Stimulated activated memory B cell treated with anti-CD40 and anti-IgM and Interleukin-4, amounts not matched to agents 10 μg/mL and 1 μg/mL and 100 μg/mL, for 72 hours (primary cell): ENCODE measurements at regions not wholly inside any gene's neighbourhood (a gene's known extent, or its start where the extent isn't known, plus 50 kb on each side); places are given as distances from the start of the nearest gene placed in this dataset.
"Not testable (repeated sequence)": the region's sequence is repeated elsewhere in the genome, so short reads cannot be mapped to it uniquely, and the experiment has no call there.

Experiments
- ATAC-seq: fragments of 150-1000 bp; cut with Tn5 transposase; 2 replicates; pipeline ENCODE4 v1.10.0; 2021
- H3K27ac Mint-ChIP-seq: one replicate; pipeline ENCODE4 v1.8.0; 2022; ENCODE audit warnings: mild to moderate bottlenecking, mixed read lengths
- H3K27me3 Mint-ChIP-seq: one replicate; pipeline ENCODE4 v1.8.0; 2022; ENCODE audit warnings: mixed read lengths
- H3K36me3 Mint-ChIP-seq: one replicate; pipeline ENCODE4 v1.8.0; 2022; ENCODE audit warnings: mixed read lengths
- H3K4me1 Mint-ChIP-seq: one replicate; pipeline ENCODE4 v1.8.0; 2022; ENCODE audit warnings: mixed read lengths
- H3K4me3 Mint-ChIP-seq: one replicate; pipeline ENCODE4 v1.8.0; 2022; ENCODE audit warnings: mild to moderate bottlenecking, moderate library complexity, mixed read lengths
- H3K9me3 Mint-ChIP-seq: one replicate; pipeline ENCODE4 v1.8.0; 2022; ENCODE audit warnings: mixed read lengths

GRCh38 chr19:21668072-21668773 is 99.2 kb downstream of the ZNF100 start:
- not testable (repeated sequence) for H3K9me3 Mint-ChIP-seq, H3K36me3 Mint-ChIP-seq, H3K27me3 Mint-ChIP-seq, H3K4me1 Mint-ChIP-seq, H3K27ac Mint-ChIP-seq, H3K4me3 Mint-ChIP-seq, ATAC-seq

GRCh38 chr19:21655540-21656126 is 111.7 kb downstream of the ZNF100 start:
- H3K9me3 Mint-ChIP-seq = peaks cover 13% of the 10 kb centered on the region
- no peaks in the 10 kb centered on the region for H3K27me3 Mint-ChIP-seq

GRCh38 chr19:21651478-21651877 is 115.9 kb downstream of the ZNF100 start:
- H3K27me3 Mint-ChIP-seq, H3K36me3 Mint-ChIP-seq, H3K4me3 Mint-ChIP-seq, H3K27ac Mint-ChIP-seq, ATAC-seq, H3K4me1 Mint-ChIP-seq: not testable (repeated sequence)
- peaks cover 19% of the 10 kb centered on the region for H3K9me3 Mint-ChIP-seq

More at GRCh38 chr19:21655540-21656126, 111.7 kb downstream of the ZNF100 start:
- H3K36me3 Mint-ChIP-seq = peaks cover 10% of the 10 kb centered on the region
- H3K27ac Mint-ChIP-seq = no peak overlapping the region
- no peaks in the 10 kb centered on the region for H3K4me1 Mint-ChIP-seq
- no peak overlapping the region for H3K4me3 Mint-ChIP-seq
- no peak for ATAC-seq

- Mint-ChIP-seq H3K4me1 (no peaks in the 10 kb centered on the region), H3K27ac (no peak overlapping the region), H3K4me3 (no peak overlapping the region), H3K36me3 (no peaks in the 10 kb centered on the region), H3K9me3 (peaks cover 7% of the 10 kb centered on the region), H3K27me3 (no peaks in the 10 kb centered on the region)
- ATAC-seq = no peak
These were observed 128.6 kb downstream of the ZNF100 start for GRCh38 chr19:21638776-21639175.

GRCh38 chr19:21626924-21627697 is 121.7 kb downstream of the ZNF429 start:
- H3K27me3 Mint-ChIP-seq = no peaks in the 10 kb centered on the region
- H3K36me3 Mint-ChIP-seq = no peaks in the 10 kb centered on the region
- H3K4me3 Mint-ChIP-seq = no peak overlapping the region
- no peaks in the 10 kb centered on the region for H3K4me1 Mint-ChIP-seq
- ATAC-seq = no peak
- H3K27ac Mint-ChIP-seq = no peak overlapping the region
- H3K9me3 Mint-ChIP-seq = peaks cover 8% of the 10 kb centered on the region

GRCh38 chr19:21626091-21626490 is 120.7 kb downstream of the ZNF429 start:
- Mint-ChIP-seq H3K4me1 (no peaks in the 10 kb centered on the region), H3K4me3 (no peak overlapping the region), H3K9me3 (peaks cover 8% of the 10 kb centered on the region), H3K36me3 (no peaks in the 10 kb centered on the region), H3K27me3 (no peaks in the 10 kb centered on the region), H3K27ac (no peak overlapping the region)
- ATAC-seq = no peak

GRCh38 chr19:21622920-21623319 is 117.5 kb downstream of the ZNF429 start:
- no peaks in the 10 kb centered on the region for H3K4me1 Mint-ChIP-seq
- no peaks in the 10 kb centered on the region for H3K36me3 Mint-ChIP-seq
- no peaks in the 10 kb centered on the region for H3K27me3 Mint-ChIP-seq
- ATAC-seq = no peak
- H3K4me3 Mint-ChIP-seq = no peak overlapping the region
- H3K9me3 Mint-ChIP-seq = no peaks in the 10 kb centered on the region
- H3K27ac Mint-ChIP-seq = no peak overlapping the region

GRCh38 chr19:21621671-21622070 is 116.3 kb downstream of the ZNF429 start:
- no peaks in the 10 kb centered on the region for H3K9me3 Mint-ChIP-seq
- H3K4me1 Mint-ChIP-seq = no peaks in the 10 kb centered on the region
- no peaks in the 10 kb centered on the region for H3K27me3 Mint-ChIP-seq
- H3K36me3 Mint-ChIP-seq = no peaks in the 10 kb centered on the region
- no peak for ATAC-seq
- no peak overlapping the region for H3K27ac Mint-ChIP-seq
- H3K4me3 Mint-ChIP-seq = no peak overlapping the region

GRCh38 chr19:21617740-21618339 is 112.4 kb downstream of the ZNF429 start:
- H3K4me3 Mint-ChIP-seq = no peak overlapping the region
- H3K27me3 Mint-ChIP-seq = no peaks in the 10 kb centered on the region
- no peaks in the 10 kb centered on the region for H3K4me1 Mint-ChIP-seq
- H3K9me3 Mint-ChIP-seq = peaks cover 7% of the 10 kb centered on the region
- H3K36me3 Mint-ChIP-seq = no peaks in the 10 kb centered on the region
- ATAC-seq = no peak
- no peak overlapping the region for H3K27ac Mint-ChIP-seq

GRCh38 chr19:21614776-21615175 is 109.4 kb downstream of the ZNF429 start:
- not testable (repeated sequence) for H3K27ac Mint-ChIP-seq, H3K4me1 Mint-ChIP-seq, H3K9me3 Mint-ChIP-seq, H3K27me3 Mint-ChIP-seq, H3K4me3 Mint-ChIP-seq, H3K36me3 Mint-ChIP-seq, ATAC-seq

GRCh38 chr19:21613201-21613600 is 107.8 kb downstream of the ZNF429 start:
- not testable (repeated sequence) for H3K27ac Mint-ChIP-seq, H3K9me3 Mint-ChIP-seq, H3K36me3 Mint-ChIP-seq, ATAC-seq, H3K4me3 Mint-ChIP-seq, H3K27me3 Mint-ChIP-seq, H3K4me1 Mint-ChIP-seq

GRCh38 chr19:21612403-21612872 is 107.0 kb downstream of the ZNF429 start:
- H3K27me3 Mint-ChIP-seq = no peaks in the 10 kb centered on the region
- no peaks in the 10 kb centered on the region for H3K4me1 Mint-ChIP-seq
- H3K27ac Mint-ChIP-seq = no peak overlapping the region
- no peaks in the 10 kb centered on the region for H3K36me3 Mint-ChIP-seq
- ATAC-seq = no peak
- no peak overlapping the region for H3K4me3 Mint-ChIP-seq
- H3K9me3 Mint-ChIP-seq = peaks cover 7% of the 10 kb centered on the region

GRCh38 chr19:21611659-21612402 is 106.4 kb downstream of the ZNF429 start:
- H3K27ac Mint-ChIP-seq = no peak overlapping the region
- ATAC-seq = no peak
- H3K27me3 Mint-ChIP-seq = no peaks in the 10 kb centered on the region
- no peaks in the 10 kb centered on the region for H3K4me1 Mint-ChIP-seq
- H3K4me3 Mint-ChIP-seq = no peak overlapping the region
- H3K9me3 Mint-ChIP-seq = peaks cover 7% of the 10 kb centered on the region
- H3K36me3 Mint-ChIP-seq = no peaks in the 10 kb centered on the region

GRCh38 chr19:21610787-21611186 is 105.4 kb downstream of the ZNF429 start:
- H3K4me3 Mint-ChIP-seq = no peak overlapping the region
- no peak overlapping the region for H3K27ac Mint-ChIP-seq
- no peak for ATAC-seq
- peaks cover 7% of the 10 kb centered on the region for H3K9me3 Mint-ChIP-seq
- no peaks in the 10 kb centered on the region for H3K36me3 Mint-ChIP-seq
- H3K4me1 Mint-ChIP-seq = no peaks in the 10 kb centered on the region
- H3K27me3 Mint-ChIP-seq = no peaks in the 10 kb centered on the region

GRCh38 chr19:21610341-21610740 is 104.9 kb downstream of the ZNF429 start:
- H3K4me1 Mint-ChIP-seq = peaks cover 1% of the 10 kb centered on the region
- H3K4me3 Mint-ChIP-seq = no peak overlapping the region
- no peak overlapping the region for H3K27ac Mint-ChIP-seq
- ATAC-seq = no peak
- peaks cover 7% of the 10 kb centered on the region for H3K9me3 Mint-ChIP-seq
- H3K27me3 Mint-ChIP-seq = no peaks in the 10 kb centered on the region
- H3K36me3 Mint-ChIP-seq = no peaks in the 10 kb centered on the region
